Transverse colon (tissue), 4 donors: ENCODE measurements at regions not wholly inside any gene's neighbourhood (a gene's known extent, or its start where the extent isn't known, plus 50 kb on each side); places are given as distances from the start of the nearest gene placed in this dataset.

Source experiments
- CTCF ChIP-seq, 5 experiments: fragments of 200-600 bp in 3 of 5; fragments of 450-650 bp in 2 of 5; sonication (generic) in 3 of 5; IDR thresholded peaks; 1 replicate in 2 of 5; 2 replicates in 3 of 5; pipeline ENCODE4 v1.5.1; 2016 to 2017; ENCODE audit warnings: antibody characterized with exemption in 5 of 5, inconsistent platforms in 3 of 5, mild to moderate bottlenecking in 2 of 5, moderate library complexity in 1 of 5
- EP300 ChIP-seq: sonication (generic); formaldehyde crosslinking; IDR thresholded peaks from one replicate; pipeline ENCODE4 v1.6.1; 2017; ENCODE audit warnings: antibody characterized with exemption, low read depth
- POLR2A ChIP-seq: fragments of 450-650 bp; IDR thresholded peaks from one replicate; pipeline ENCODE4 v1.6.1; 2016; ENCODE audit warnings: antibody characterized with exemption, mild to moderate bottlenecking, moderate library complexity
- POLR2AphosphoS5 ChIP-seq, 3 donors: sonication (generic); formaldehyde crosslinking; IDR thresholded peaks; one replicate each; pipeline ENCODE4 v1.6.1; 2016; ENCODE audit warnings: antibody characterized with exemption in 3 of 3

DNA sequence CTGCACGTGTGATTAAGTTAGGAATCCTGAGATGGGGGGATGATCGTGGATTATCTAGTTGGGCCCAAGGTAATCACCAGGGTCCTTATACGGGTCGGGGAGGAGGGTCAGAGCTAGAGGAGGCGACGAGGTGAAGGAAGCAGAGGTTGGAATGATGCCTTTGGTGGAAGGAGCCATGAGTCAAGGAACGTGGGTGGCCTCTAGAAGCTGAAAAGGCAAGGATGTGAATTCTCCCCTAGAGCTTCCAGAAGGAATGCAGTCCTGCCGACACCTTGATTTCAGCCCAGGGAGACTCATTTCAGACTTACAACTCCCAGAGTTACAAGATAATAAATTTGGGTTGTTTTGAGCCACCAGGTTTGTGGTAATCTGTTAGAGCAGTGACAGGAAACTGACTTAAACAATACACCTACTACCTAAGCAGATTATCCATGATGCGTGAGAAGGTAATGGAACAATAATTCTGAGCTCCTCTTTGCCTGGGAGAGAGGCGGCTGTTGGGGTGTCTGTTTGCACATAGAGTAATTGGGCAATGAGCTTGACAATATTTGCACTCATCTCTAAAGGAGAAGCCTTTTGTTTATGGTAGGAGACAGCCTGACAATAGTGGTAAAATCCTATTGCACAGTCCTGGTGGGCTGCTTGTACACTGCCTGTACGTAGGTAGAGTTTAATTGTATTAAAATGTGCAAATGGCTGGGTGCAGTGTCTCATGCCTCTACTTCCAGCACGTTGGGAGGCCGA is 129.3 kb upstream of the IER5L start:
- TF ChIP-seq POLR2A (no peak), CTCF (IDR thresholded peaks at IDR 0.05) (no peak), POLR2AphosphoS5 (IDR thresholded peaks at IDR 0.05) (no peak), EP300 (no peak)
